H9 (cell line): ENCODE measurements at regions not wholly inside any gene's neighbourhood (a gene's known extent, or its start where the extent isn't known, plus 50 kb on each side); places are given as distances from the start of the nearest gene placed in this dataset.

ENCODE experiments used
- DNase-seq: peaks from one replicate; pipeline ENCODE4 v3.0.0-alpha.2; 2017
- H2AFZ ChIP-seq: one replicate; pipeline ENCODE4 v1.6.1; 2013; ENCODE audit warnings: mild to moderate bottlenecking, low read length, control low read depth, moderate library complexity
- H2AK5ac ChIP-seq: 2 replicates; pipeline ENCODE4 v1.6.1; 2013; ENCODE audit warnings: low read length, control low read depth, mixed read lengths; ENCODE audit not compliant: insufficient read length
- H2BK120ac ChIP-seq: one replicate; pipeline ENCODE4 v1.6.1; 2013; ENCODE audit warnings: low read depth, mild to moderate bottlenecking, low read length, control low read depth, inconsistent platforms; ENCODE audit not compliant: poor library complexity, severe bottlenecking
- H2BK12ac ChIP-seq: 2 replicates; pipeline ENCODE4 v1.6.1; 2013; ENCODE audit warnings: low read length, control low read depth, mixed read lengths, low read depth; ENCODE audit not compliant: insufficient read length
- H2BK15ac ChIP-seq: 2 replicates; pipeline ENCODE4 v1.6.1; 2013; ENCODE audit warnings: low read depth, low read length, control low read depth
- H2BK20ac ChIP-seq: one replicate; pipeline ENCODE4 v1.6.1; 2013; ENCODE audit warnings: low read depth, mild to moderate bottlenecking, low read length, control low read depth, inconsistent platforms; ENCODE audit not compliant: poor library complexity, severe bottlenecking
- H2BK5ac ChIP-seq: 2 replicates; pipeline ENCODE4 v1.6.1; 2013; ENCODE audit warnings: low read length, control low read depth, mixed read lengths; ENCODE audit not compliant: insufficient read length
- H3K14ac ChIP-seq: 2 replicates; pipeline ENCODE4 v1.6.1; 2013; ENCODE audit warnings: low read length, control low read depth; ENCODE audit not compliant: insufficient read depth
- H3K18ac ChIP-seq: 2 replicates; pipeline ENCODE4 v1.6.1; 2013; ENCODE audit warnings: low read depth, mild to moderate bottlenecking, mixed read lengths, low read length, control low read depth; ENCODE audit not compliant: insufficient read length
- H3K23ac ChIP-seq: 2 replicates; pipeline ENCODE4 v1.6.1; 2013; ENCODE audit warnings: low read length, control low read depth, mixed read lengths, low read depth; ENCODE audit not compliant: insufficient read length
- H3K23me2 ChIP-seq: 2 replicates; pipeline ENCODE4 v1.6.1; 2013; ENCODE audit warnings: low read depth, mild to moderate bottlenecking, mixed read lengths, low read length, control low read depth; ENCODE audit not compliant: insufficient read length, poor library complexity, severe bottlenecking
- H3K27ac ChIP-seq: 2 replicates; pipeline ENCODE4 v1.5.1; 2013; ENCODE audit warnings: low read length, control low read depth, mixed read lengths, low read depth; ENCODE audit not compliant: insufficient read length
- H3K27me3 ChIP-seq: 2 replicates; pipeline ENCODE4 v1.6.1; 2013; ENCODE audit warnings: low read length, control low read depth, inconsistent platforms; ENCODE audit not compliant: insufficient read depth
- H3K4ac ChIP-seq: 2 replicates; pipeline ENCODE4 v1.6.1; 2013; ENCODE audit warnings: low read depth, mild to moderate bottlenecking, control low read depth, inconsistent platforms, low read length, moderate library complexity
- H3K4me1 ChIP-seq: 2 replicates; pipeline ENCODE4 v1.6.1; 2013; ENCODE audit warnings: low read length, control low read depth, inconsistent platforms; ENCODE audit not compliant: insufficient read depth
- H3K4me2 ChIP-seq: 2 replicates; pipeline ENCODE4 v1.6.1; 2013; ENCODE audit warnings: low read length, control low read depth, mixed read lengths; ENCODE audit not compliant: insufficient read length, insufficient read depth
- H3K56ac ChIP-seq: 2 replicates; pipeline ENCODE4 v1.6.1; 2013; ENCODE audit warnings: low read depth, mild to moderate bottlenecking, mixed read lengths, low read length, control low read depth; ENCODE audit not compliant: insufficient read length
- H3K79me1 ChIP-seq: 2 replicates; pipeline ENCODE4 v1.6.1; 2013; ENCODE audit warnings: low read depth, mild to moderate bottlenecking, moderate library complexity, low read length, control low read depth, inconsistent platforms; ENCODE audit not compliant: insufficient read depth, poor library complexity, severe bottlenecking
- H3K79me2 ChIP-seq: 2 replicates; pipeline ENCODE4 v1.6.1; 2013; ENCODE audit warnings: low read length, control low read depth, inconsistent platforms; ENCODE audit not compliant: insufficient read depth
- H3K9ac ChIP-seq: 2 replicates; pipeline ENCODE4 v1.6.1; 2013; ENCODE audit warnings: low read length, control low read depth, mixed read lengths; ENCODE audit not compliant: insufficient read length; ENCODE audit errors: extremely low read depth
- H3K9me3 ChIP-seq: one replicate; pipeline ENCODE4 v1.6.1; 2013; ENCODE audit warnings: low read depth, low read length, inconsistent platforms; ENCODE audit not compliant: control insufficient read depth
- H3T11ph ChIP-seq: one replicate; pipeline ENCODE4 v1.6.1; 2013; ENCODE audit warnings: mild to moderate bottlenecking, low read length, control low read depth, inconsistent platforms
- H4K20me1 ChIP-seq: one replicate; pipeline ENCODE4 v1.6.1; 2013; ENCODE audit not compliant: control insufficient read depth, insufficient read length, insufficient read depth
- H4K5ac ChIP-seq: 2 replicates; pipeline ENCODE4 v1.6.1; 2013; ENCODE audit warnings: low read depth, mild to moderate bottlenecking, mixed read lengths, low read length, control low read depth; ENCODE audit not compliant: insufficient read length
- H4K8ac ChIP-seq: replicated peaks from 2 replicates; pipeline ENCODE4 v1.6.1; 2013; ENCODE audit warnings: low read length, control low read depth, mixed read lengths, low read depth; ENCODE audit not compliant: insufficient read length
- H4K91ac ChIP-seq: 2 replicates; pipeline ENCODE4 v1.6.1; 2013; ENCODE audit warnings: low read depth, mild to moderate bottlenecking, moderate library complexity, mixed read lengths, low read length, control low read depth; ENCODE audit not compliant: insufficient read length
- H3K27ac Mint-ChIP-seq, 3 experiments: 2 replicates in 2 of 3; 3 replicates in 1 of 3; pipeline ENCODE4 v1.8.0; 2020 to 2021; ENCODE audit warnings: mixed read lengths in 3 of 3, mild to moderate bottlenecking in 1 of 3, moderate library complexity in 1 of 3
- H3K27me3 Mint-ChIP-seq: 2 replicates; pipeline ENCODE4 v1.8.0; 2021; ENCODE audit warnings: low read depth, mild to moderate bottlenecking, moderate library complexity, mixed read lengths
- H3K36me3 Mint-ChIP-seq, 3 experiments: 2 replicates in 2 of 3; 3 replicates in 1 of 3; pipeline ENCODE4 v1.8.0; 2020 to 2021; ENCODE audit warnings: low read depth in 3 of 3, mixed read lengths in 3 of 3; ENCODE audit not compliant: insufficient read depth in 1 of 3
- H3K4me1 Mint-ChIP-seq, 2 experiments: 2 replicates each; pipeline ENCODE4 v1.8.0; 2020; ENCODE audit warnings: mixed read lengths in 2 of 2
- H3K4me3 Mint-ChIP-seq, 2 experiments: 2 replicates in 1 of 2; 3 replicates in 1 of 2; pipeline ENCODE4 v1.8.0; 2020 to 2021; ENCODE audit warnings: mild to moderate bottlenecking in 2 of 2, mixed read lengths in 2 of 2, moderate library complexity in 1 of 2
- H3K9me3 Mint-ChIP-seq, 2 experiments: 2 replicates in 1 of 2; 3 replicates in 1 of 2; pipeline ENCODE4 v1.8.0; 2020; ENCODE audit warnings: mild to moderate bottlenecking in 2 of 2, mixed read lengths in 2 of 2, moderate library complexity in 1 of 2
- WGBS: extraction: QIAGEN DNeasy Blood & Tissue Kit; methylation state at CpG from one replicate; pipeline ENCODE4 v1.1.7; 2013; ENCODE audit warnings: missing lambda C conversion rate, low lambda C conversion rate, mixed read lengths; ENCODE audit not compliant: insufficient read length; ENCODE audit errors: extremely low coverage; 5-methylcytosine and 5-hydroxymethylcytosine counted together
- TF ChIP-seq, protein P1 (sequence below): fragments of 200-600 bp; sonication (generic); conservative IDR thresholded peaks from 3 replicates; pipeline ENCODE4 v1.8.0; 2021; ENCODE audit warnings: antibody characterized with exemption, mild to moderate bottlenecking

- Mint-ChIP-seq H3K9me3 (no peaks in the 10 kb centered on the region), H3K4me3 (no peak overlapping the region), H3K27ac (peak overlapping the region in 1 of 3 experiments; percentile 50; a peak in 3 of 7 replicates), H3K36me3 (no peaks in the 10 kb centered on the region), H3K4me1 (peaks cover 11 to 12% of the 10 kb centered on the region in 2 experiments), H3K27me3 (no peaks in the 10 kb centered on the region; the same call in none of the 2 replicates)
- no peak overlapping the region for H3K18ac ChIP-seq
- no peaks in the 10 kb centered on the region for H3K9me3 ChIP-seq
- no peak overlapping the region for H2BK20ac ChIP-seq
- no peak overlapping the region for H3K4ac ChIP-seq
- H3K14ac ChIP-seq, result no peak overlapping the region
- H3K23me2 ChIP-seq, result no peaks in the 10 kb centered on the region
- no peak overlapping the region for H4K91ac ChIP-seq
- H3K27me3 ChIP-seq, result no peaks in the 10 kb centered on the region
- DNase-seq, result no peak
- WGBS, result no CpG with 5 or more reads among the region's 11 CpGs
- H4K20me1 ChIP-seq, result no peaks in the 10 kb centered on the region
- no peaks in the 10 kb centered on the region for H3K79me1 ChIP-seq
- no peaks in the 10 kb centered on the region; the same call in 1 of the 2 replicates for H3K4me1 ChIP-seq
- H3K27ac ChIP-seq, result no peak overlapping the region
- H2BK120ac ChIP-seq, result no peak overlapping the region
- H2AFZ ChIP-seq, result no peak overlapping the region
- no peak overlapping the region for H4K5ac ChIP-seq
- TF ChIP-seq, protein P1, sequence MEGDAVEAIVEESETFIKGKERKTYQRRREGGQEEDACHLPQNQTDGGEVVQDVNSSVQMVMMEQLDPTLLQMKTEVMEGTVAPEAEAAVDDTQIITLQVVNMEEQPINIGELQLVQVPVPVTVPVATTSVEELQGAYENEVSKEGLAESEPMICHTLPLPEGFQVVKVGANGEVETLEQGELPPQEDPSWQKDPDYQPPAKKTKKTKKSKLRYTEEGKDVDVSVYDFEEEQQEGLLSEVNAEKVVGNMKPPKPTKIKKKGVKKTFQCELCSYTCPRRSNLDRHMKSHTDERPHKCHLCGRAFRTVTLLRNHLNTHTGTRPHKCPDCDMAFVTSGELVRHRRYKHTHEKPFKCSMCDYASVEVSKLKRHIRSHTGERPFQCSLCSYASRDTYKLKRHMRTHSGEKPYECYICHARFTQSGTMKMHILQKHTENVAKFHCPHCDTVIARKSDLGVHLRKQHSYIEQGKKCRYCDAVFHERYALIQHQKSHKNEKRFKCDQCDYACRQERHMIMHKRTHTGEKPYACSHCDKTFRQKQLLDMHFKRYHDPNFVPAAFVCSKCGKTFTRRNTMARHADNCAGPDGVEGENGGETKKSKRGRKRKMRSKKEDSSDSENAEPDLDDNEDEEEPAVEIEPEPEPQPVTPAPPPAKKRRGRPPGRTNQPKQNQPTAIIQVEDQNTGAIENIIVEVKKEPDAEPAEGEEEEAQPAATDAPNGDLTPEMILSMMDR, result no peak
- H3K23ac ChIP-seq, result no peak overlapping the region
- no peak overlapping the region for H2BK15ac ChIP-seq
- no peak overlapping the region for H3K4me2 ChIP-seq
- H2AK5ac ChIP-seq, result no peak overlapping the region
- no peak overlapping the region for H4K8ac ChIP-seq
- H2BK5ac ChIP-seq, result no peak overlapping the region
- no peak overlapping the region for H3K9ac ChIP-seq
- no peak overlapping the region for H3T11ph ChIP-seq
- H2BK12ac ChIP-seq, result no peak overlapping the region
- no peak overlapping the region for H3K56ac ChIP-seq
- H3K79me2 ChIP-seq, result no peaks in the 10 kb centered on the region
Measured at GRCh38 chr20:47950124-47950912, 165.0 kb upstream of the SULF2 start.
